C4-2B (cell line): ENCODE measurements at regions not wholly inside any gene's neighbourhood (a gene's known extent, or its start where the extent isn't known, plus 50 kb on each side); places are given as distances from the start of the nearest gene placed in this dataset.
"Not testable (repeated sequence)": the region's sequence is repeated elsewhere in the genome, so short reads cannot be mapped to it uniquely, and the experiment has no call there.

ENCODE experiments used
- ZFX ChIP-seq: fragments of 450-650 bp; IDR thresholded peaks from 2 replicates; pipeline ENCODE4 v1.6.1; 2017
- TF ChIP-seq, protein P1 (sequence below): fragments of 450-650 bp; conservative IDR thresholded peaks from 2 replicates; pipeline ENCODE4 v1.5.1; 2017; ENCODE audit warnings: mild to moderate bottlenecking

GRCh38 chrX:122224137-122224536 is 959.9 kb upstream of the GRIA3 start:
- TF ChIP-seq, protein P1, sequence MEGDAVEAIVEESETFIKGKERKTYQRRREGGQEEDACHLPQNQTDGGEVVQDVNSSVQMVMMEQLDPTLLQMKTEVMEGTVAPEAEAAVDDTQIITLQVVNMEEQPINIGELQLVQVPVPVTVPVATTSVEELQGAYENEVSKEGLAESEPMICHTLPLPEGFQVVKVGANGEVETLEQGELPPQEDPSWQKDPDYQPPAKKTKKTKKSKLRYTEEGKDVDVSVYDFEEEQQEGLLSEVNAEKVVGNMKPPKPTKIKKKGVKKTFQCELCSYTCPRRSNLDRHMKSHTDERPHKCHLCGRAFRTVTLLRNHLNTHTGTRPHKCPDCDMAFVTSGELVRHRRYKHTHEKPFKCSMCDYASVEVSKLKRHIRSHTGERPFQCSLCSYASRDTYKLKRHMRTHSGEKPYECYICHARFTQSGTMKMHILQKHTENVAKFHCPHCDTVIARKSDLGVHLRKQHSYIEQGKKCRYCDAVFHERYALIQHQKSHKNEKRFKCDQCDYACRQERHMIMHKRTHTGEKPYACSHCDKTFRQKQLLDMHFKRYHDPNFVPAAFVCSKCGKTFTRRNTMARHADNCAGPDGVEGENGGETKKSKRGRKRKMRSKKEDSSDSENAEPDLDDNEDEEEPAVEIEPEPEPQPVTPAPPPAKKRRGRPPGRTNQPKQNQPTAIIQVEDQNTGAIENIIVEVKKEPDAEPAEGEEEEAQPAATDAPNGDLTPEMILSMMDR, result not testable (repeated sequence)
- not testable (repeated sequence) for TF ChIP-seq ZFX
